OCI-LY1 (cell line): ENCODE measurements at regions not wholly inside any gene's neighbourhood (a gene's known extent, or its start where the extent isn't known, plus 50 kb on each side); places are given as distances from the start of the nearest gene placed in this dataset.

ENCODE experiments used
- CTCF ChIP-seq: fragments of 200-600 bp; sonication (generic), shearing (Covaris generic); IDR thresholded peaks from 2 replicates; pipeline ENCODE4 v1.5.1; 2017; ENCODE audit warnings: mild to moderate bottlenecking, antibody characterized with exemption, low read length, moderate library complexity, mixed read lengths
- EZH2 ChIP-seq: fragments of 200-600 bp; sonication (generic), shearing (Covaris generic); IDR thresholded peaks from 2 replicates; pipeline ENCODE4 v1.8.0; 2017; ENCODE audit warnings: borderline replicate concordance, mixed run types, mild to moderate bottlenecking, antibody characterized with exemption, low read length, moderate library complexity, mixed read lengths

- TF ChIP-seq CTCF (no peak), EZH2 (no peak)
Observed at GRCh38 chr5:41610386-41610785, 100.0 kb upstream of the PLCXD3 start.
